HG03442 (cell line): ENCODE measurements at regions not wholly inside any gene's neighbourhood (a gene's known extent, or its start where the extent isn't known, plus 50 kb on each side); places are given as distances from the start of the nearest gene placed in this dataset.

ENCODE experiments used
- ATAC-seq: cut with Tn5 transposase; IDR thresholded peaks from one replicate; pipeline ENCODE4 v1.9.1; 2021; ENCODE audit warnings: mild to moderate bottlenecking, moderate library complexity; ENCODE audit not compliant: unreplicated experiment

DNA sequence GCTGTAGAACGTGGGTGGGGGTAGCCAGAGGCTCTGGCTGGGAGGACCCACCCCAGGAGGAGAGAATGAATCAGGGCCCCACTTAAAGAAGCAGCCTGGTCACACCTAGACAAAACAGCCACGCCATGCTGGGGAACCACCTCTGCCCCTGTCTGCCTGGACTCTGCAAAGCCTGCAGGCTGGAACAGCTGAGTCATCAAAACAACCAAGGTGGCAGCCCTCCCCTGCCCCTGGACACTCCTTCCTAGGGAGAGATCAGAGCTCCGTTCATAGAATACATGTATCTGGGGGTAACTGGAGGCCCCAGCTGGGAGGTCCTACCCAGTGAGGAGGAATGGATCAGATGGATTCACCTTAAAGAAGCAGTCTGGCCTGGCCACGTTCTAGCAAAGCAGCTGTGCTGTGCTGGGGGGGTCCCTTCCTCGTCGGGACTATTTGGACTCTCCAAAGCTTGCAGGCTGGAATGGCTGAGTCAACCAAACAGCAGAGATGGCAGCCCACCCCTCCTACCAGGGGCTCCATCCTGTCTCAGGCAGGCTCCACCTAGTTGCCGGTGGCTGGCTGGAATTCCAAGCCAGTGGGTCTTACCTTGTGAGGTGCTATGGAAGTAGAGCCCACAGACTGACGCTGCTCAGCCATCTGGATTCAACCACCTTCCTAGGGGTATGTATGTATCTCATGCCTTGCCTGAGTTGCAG lies 50.5 kb upstream of the NT5C1B start:
- no peak for ATAC-seq
